ENCODE measurements at regions not wholly inside any gene's neighbourhood (a gene's known extent, or its start where the extent isn't known, plus 50 kb on each side); places are given as distances from the start of the nearest gene placed in this dataset.
"Not testable (repeated sequence)": the region's sequence is repeated elsewhere in the genome, so short reads cannot be mapped to it uniquely, and the experiment has no call there.

GRCh38 chr10:28769091-28769604 is 91.8 kb downstream of the BAMBI start:
- Histone ChIP-seq H3K27me3 (no peaks in the 10 kb centered on the region), H3K4me3 (no peak overlapping the region), H3K27ac (no peak overlapping the region), H3K4me1 (ENCODE audit: insufficient read depth) (no peaks in the 10 kb centered on the region), H3K36me3 (no peaks in the 10 kb centered on the region), H3K9me3 (no peaks in the 10 kb centered on the region)
- no peak for DNase-seq
- WGBS, 3 donors = 25 to 32% (median 28%) methylated on average over 4 of the region's 4 CpGs
- TF ChIP-seq EP300 (IDR thresholded peaks at IDR 0.05) (no peak), POLR2A (IDR thresholded peaks at IDR 0.05) (no peak), CTCF (IDR thresholded peaks at IDR 0.05) (no peak)
- intact Hi-C loops (cut with DNase I) = no loop called here

- H3K27me3 ChIP-seq; DNase-seq; H3K4me3 ChIP-seq; H3K9me3 ChIP-seq; H3K27ac ChIP-seq; H3K4me1 ChIP-seq (ENCODE audit: insufficient read depth); intact Hi-C loops (cut with DNase I); H3K36me3 ChIP-seq: not testable (repeated sequence)
- WGBS, 3 donors = 97 to 98% (median 97%) methylated on average over 29 to 36 of the region's 36 CpGs
These were observed 94.3 kb downstream of the BAMBI start for GRCh38 chr10:28771580-28772090.

GRCh38 chr10:28774051-28774995 is 97.0 kb downstream of the BAMBI start:
- intact Hi-C loops (cut with DNase I) = no loop called here
- no peak overlapping the region for H3K4me3 ChIP-seq
- H3K36me3 ChIP-seq = no peaks in the 10 kb centered on the region
- DNase-seq = no peak
- TF ChIP-seq POLR2A (IDR thresholded peaks at IDR 0.05) (no peak), CTCF (IDR thresholded peaks at IDR 0.05) (no peak), EP300 (IDR thresholded peaks at IDR 0.05) (no peak)
- WGBS, 3 donors = 86 to 93% (median 90%) methylated on average over 4 of the region's 4 CpGs
- H3K27me3 ChIP-seq = no peaks in the 10 kb centered on the region
- H3K27ac ChIP-seq = no peak overlapping the region
- no peaks in the 10 kb centered on the region for H3K4me1 ChIP-seq (ENCODE audit: insufficient read depth)
- H3K9me3 ChIP-seq = no peaks in the 10 kb centered on the region

- Histone ChIP-seq H3K36me3 (no peaks in the 10 kb centered on the region), H3K9me3 (no peaks in the 10 kb centered on the region), H3K27me3 (no peaks in the 10 kb centered on the region), H3K27ac (no peak overlapping the region), H3K4me1 (ENCODE audit: insufficient read depth) (no peaks in the 10 kb centered on the region), H3K4me3 (no peak overlapping the region)
- DNase-seq = no peak
- intact Hi-C loops (cut with DNase I) = no loop called here
- TF ChIP-seq POLR2A (IDR thresholded peaks at IDR 0.05) (no peak), EP300 (IDR thresholded peaks at IDR 0.05) (no peak), CTCF (IDR thresholded peaks at IDR 0.05) (no peak)
- 85 to 92% (median 90%) methylated on average over 3 of the region's 3 CpGs for WGBS, 3 donors
These were observed 98.5 kb downstream of the BAMBI start for GRCh38 chr10:28775773-28776172.

GRCh38 chr10:28776519-28776918 is 99.2 kb downstream of the BAMBI start:
- WGBS, 3 donors = 79 to 95% (median 81%) methylated on average over 2 of the region's 2 CpGs
- no peak overlapping the region for H3K4me3 ChIP-seq
- DNase-seq = no peak
- no peaks in the 10 kb centered on the region for H3K9me3 ChIP-seq
- TF ChIP-seq CTCF (IDR thresholded peaks at IDR 0.05) = no peak
- TF ChIP-seq EP300 (IDR thresholded peaks at IDR 0.05) = no peak
- TF ChIP-seq POLR2A (IDR thresholded peaks at IDR 0.05) = no peak
- intact Hi-C loops (cut with DNase I) = no loop called here
- no peak overlapping the region for H3K27ac ChIP-seq
- H3K36me3 ChIP-seq = no peaks in the 10 kb centered on the region
- H3K27me3 ChIP-seq = no peaks in the 10 kb centered on the region
- H3K4me1 ChIP-seq (ENCODE audit: insufficient read depth) = no peaks in the 10 kb centered on the region
